Heart right ventricle (tissue), 16 donors: ENCODE measurements at regions not wholly inside any gene's neighbourhood (a gene's known extent, or its start where the extent isn't known, plus 50 kb on each side); places are given as distances from the start of the nearest gene placed in this dataset.

ENCODE experiments used
- ATAC-seq, 8 donors: fragments of 200-7000 bp; cut with Tn5 transposase; one replicate each; pipeline ENCODE4 v1.9.1; 2020; ENCODE audit warnings: mild to moderate bottlenecking in 8 of 8, moderate library complexity in 8 of 8, moderate number of reproducible peaks in 1 of 8
- DNase-seq, 2 donors: peaks; one replicate each; pipeline ENCODE4 v3.0.0-alpha.2; 2020
- H3K27ac ChIP-seq, 10 donors: fragments of 200-600 bp; sonication (generic) in 2 of 10; one replicate each; pipeline versions ENCODE4 v1.5.0 to v1.8.0; 2020 to 2022; ENCODE audit warnings: mild to moderate bottlenecking in 3 of 10
- H3K27me3 ChIP-seq, 7 donors: fragments of 200-600 bp; one replicate each; pipeline ENCODE4 v1.8.0; 2021 to 2022; ENCODE audit warnings: mild to moderate bottlenecking in 2 of 7
- H3K36me3 ChIP-seq, 9 donors: fragments of 200-600 bp; sonication (generic) in 1 of 9; one replicate each; pipeline versions ENCODE4 v1.5.0 to v1.8.0; 2020 to 2022; ENCODE audit warnings: mild to moderate bottlenecking in 2 of 9
- H3K4me1 ChIP-seq, 9 donors: fragments of 200-600 bp; sonication (generic) in 1 of 9; one replicate each; pipeline versions ENCODE4 v1.5.0 to v1.8.0; 2020 to 2022; ENCODE audit warnings: mild to moderate bottlenecking in 4 of 9
- H3K4me3 ChIP-seq, 10 donors: fragments of 200-600 bp; sonication (generic) in 2 of 10; one replicate each; pipeline versions ENCODE4 v1.5.0 to v1.8.0; 2020 to 2022; ENCODE audit warnings: mild to moderate bottlenecking in 7 of 10, moderate library complexity in 2 of 10
- H3K9me3 ChIP-seq, 11 donors: fragments of 200-600 bp in 10 of 11; sonication (generic) in 2 of 11; one replicate each; pipeline versions ENCODE4 v1.5.0 to v1.8.0; 2013 to 2022; ENCODE audit warnings: mild to moderate bottlenecking in 2 of 11, control low read depth in 1 of 11, moderate library complexity in 1 of 11
- CTCF ChIP-seq, 9 donors: fragments of 200-600 bp; sonication (generic) in 2 of 9; IDR thresholded peaks; one replicate each; pipeline versions ENCODE4 v1.5.0 to v1.8.0; 2021 to 2022; ENCODE audit warnings: antibody characterized with exemption in 9 of 9, mild to moderate bottlenecking in 5 of 9, moderate library complexity in 1 of 9
- WGBS, 2 donors: extraction: QIAGEN DNeasy Blood & Tissue Kit; methylation state at CpG; one replicate each; pipeline ENCODE4 v1.1.7; 2013; ENCODE audit warnings: inconsistent platforms in 1 of 2; 5-methylcytosine and 5-hydroxymethylcytosine counted together
- intact Hi-C, 10 donors: fragments of 100-400 bp; cut with DNase I; formaldehyde crosslinking; loops; one replicate each; pipeline versions ENCODE4 v1.11.1 to v1.14.2; 2022
- donor health status: Arrhythmogenic right ventricular cardiomyopathy.
- donor health status: ischemic (EF 13 %, LVEDD 7.1; RV severe dilation, severe dysfunction).
- donor health status: healthy with polysubstance abuse.
- donor health status: DM: no; HTN: yes; CAD: no.
- donor health status: DM: no; HTN: no; CAD: no.
- donor health status: ischemic (EF 25% LVEDD 6.9; RV normal size, moderate dysfunction).
- donor health status: ischemic (EF 25% LVEDD 5.7; RV mildly dilated, moderate dysfunction).
- donor health status: healthy.
- donor health status: DM: yes; HTN: yes; CAD: no.
- donor health status: Ischemic cardiomyopathy.
- donor health status: ischemic (EF 35%, LVEDD 5.7; RV mildly dilated, moderate dysfunction).
- donor health status: nonischemic (EF 11% LVEDD 7.7; RV severe dilation, severe dysfunction).
- donor health status: DM: yes; HTN: yes; CAD: no.
- donor health status: PGD.
- donor health status: ischemic (EF 29% LVEDD 5.4; RV normal size, mild dysfunction).
- donor health status: nonischemic (EF 23%, LVEDD 6.1; RV moderate dilation, normal function).

GRCh38 chr9:88077071-88077617 lies 61.1 kb downstream of the SPATA31C2 start:
- intact Hi-C loops: no loop called here
- Histone ChIP-seq H3K4me3 (peak overlapping the region in 9 of 10 donors; percentile 41 to 63 (median 59)), H3K4me1 (peaks cover 4 to 17% (median 14%) of the 10 kb centered on the region in 9 donors), H3K27me3 (peaks cover 0 to 56% (median 20%) of the 10 kb centered on the region in 7 donors), H3K36me3 (no peaks in the 10 kb centered on the region), H3K27ac (peak overlapping the region in 7 of 10 donors; percentile 0 to 76 (median 21)), H3K9me3 (no peaks in the 10 kb centered on the region)
- ATAC-seq (peak in 2 of 8 donors; percentile 4 to 9), DNase-seq (no peak)
- WGBS, 2 donors: 36 to 39% methylated on average over 20 of the region's 20 CpGs
- TF ChIP-seq CTCF (IDR thresholded peaks at IDR 0.05): no peak

GRCh38 chr9:88076286-88077070 lies 61.8 kb downstream of the SPATA31C2 start:
- DNase-seq (peak; percentile 52 to 81), ATAC-seq (peak; percentile 86 to 93 (median 90))
- Histone ChIP-seq H3K36me3 (no peaks in the 10 kb centered on the region), H3K4me3 (peak overlapping the region; percentile 24 to 63 (median 59)), H3K27me3 (peaks cover 0 to 56% (median 20%) of the 10 kb centered on the region in 7 donors), H3K9me3 (no peaks in the 10 kb centered on the region), H3K27ac (peak overlapping the region in 8 of 10 donors; percentile 0 to 76 (median 28)), H3K4me1 (peaks cover 4 to 17% (median 14%) of the 10 kb centered on the region in 9 donors)
- 0 to 1% methylated on average over 57 of the region's 57 CpGs for WGBS, 2 donors
- intact Hi-C loops: no loop called here
- peak in 5 of 9 donors; percentile 5 to 44 (median 23) for TF ChIP-seq CTCF (IDR thresholded peaks at IDR 0.05)

- peaks cover 4 to 17% (median 14%) of the 10 kb centered on the region in 9 donors for H3K4me1 ChIP-seq
- no peaks in the 10 kb centered on the region for H3K36me3 ChIP-seq
- peak overlapping the region; percentile 24 to 63 (median 59) for H3K4me3 ChIP-seq
- ATAC-seq: no peak
- DNase-seq: no peak
- intact Hi-C loops: no loop called here
- peaks cover 0 to 56% (median 20%) of the 10 kb centered on the region in 7 donors for H3K27me3 ChIP-seq
- no peaks in the 10 kb centered on the region for H3K9me3 ChIP-seq
- WGBS, 2 donors: 1 to 2% methylated on average over 12 of the region's 12 CpGs
- peak overlapping the region in 3 of 10 donors; percentile 0 to 76 (median 74) for H3K27ac ChIP-seq
- TF ChIP-seq CTCF (IDR thresholded peaks at IDR 0.05): peak in 1 of 9 donors; percentile 8
Measured at GRCh38 chr9:88075966-88076285, 62.3 kb downstream of the SPATA31C2 start.

GRCh38 chr9:88075506-88075905 lies 62.8 kb downstream of the SPATA31C2 start:
- H3K4me1 ChIP-seq: peaks cover 4 to 17% (median 14%) of the 10 kb centered on the region in 9 donors
- no peak for ATAC-seq
- intact Hi-C loops: no loop called here
- peaks cover 0 to 56% (median 20%) of the 10 kb centered on the region in 7 donors for H3K27me3 ChIP-seq
- no peaks in the 10 kb centered on the region for H3K36me3 ChIP-seq
- no peak for TF ChIP-seq CTCF (IDR thresholded peaks at IDR 0.05)
- peak overlapping the region in 1 of 10 donors; percentile 61 for H3K4me3 ChIP-seq
- no peak overlapping the region for H3K27ac ChIP-seq
- no peak for DNase-seq
- WGBS, 2 donors: 35 to 42% methylated on average over 3 of the region's 3 CpGs
- no peaks in the 10 kb centered on the region for H3K9me3 ChIP-seq
